Activated naive CD4-positive, alpha-beta T cell treated with anti-CD3 and anti-CD28 coated beads, Interleukin-2, amount 50 U/mL, for 24 hours (primary cell): ENCODE measurements at regions not wholly inside any gene's neighbourhood (a gene's known extent, or its start where the extent isn't known, plus 50 kb on each side); places are given as distances from the start of the nearest gene placed in this dataset.
"Not testable (repeated sequence)": the region's sequence is repeated elsewhere in the genome, so short reads cannot be mapped to it uniquely, and the experiment has no call there.

Source experiments
- H3K27ac Mint-ChIP-seq: one replicate; pipeline ENCODE4 v1.8.0; 2021; ENCODE audit warnings: mild to moderate bottlenecking, mixed read lengths
- H3K27me3 Mint-ChIP-seq: one replicate; pipeline ENCODE4 v1.8.0; 2021; ENCODE audit warnings: mixed read lengths
- H3K36me3 Mint-ChIP-seq: one replicate; pipeline ENCODE4 v1.8.0; 2021; ENCODE audit warnings: mixed read lengths
- H3K4me1 Mint-ChIP-seq: one replicate; pipeline ENCODE4 v1.8.0; 2021; ENCODE audit warnings: mixed read lengths
- H3K4me3 Mint-ChIP-seq: one replicate; pipeline ENCODE4 v1.8.0; 2021; ENCODE audit warnings: mild to moderate bottlenecking, mixed read lengths
- H3K9me3 Mint-ChIP-seq: one replicate; pipeline ENCODE4 v1.8.0; 2021; ENCODE audit warnings: mixed read lengths

GRCh38 chr13:76250211-76250610, 614.1 kb downstream of the LMO7 start:
- H3K27me3 Mint-ChIP-seq: peaks cover 3% of the 10 kb centered on the region
- no peak overlapping the region for H3K4me3 Mint-ChIP-seq
- H3K36me3 Mint-ChIP-seq: no peaks in the 10 kb centered on the region
- H3K27ac Mint-ChIP-seq: no peak overlapping the region
- no peaks in the 10 kb centered on the region for H3K9me3 Mint-ChIP-seq
- no peaks in the 10 kb centered on the region for H3K4me1 Mint-ChIP-seq

- Mint-ChIP-seq H3K4me1 (no peaks in the 10 kb centered on the region), H3K9me3 (no peaks in the 10 kb centered on the region), H3K36me3 (no peaks in the 10 kb centered on the region), H3K27ac (no peak overlapping the region), H3K27me3 (peaks cover 2% of the 10 kb centered on the region), H3K4me3 (no peak overlapping the region)
These were observed 609.8 kb downstream of the LMO7 start for GRCh38 chr13:76245920-76246319.

GRCh38 chr13:76245211-76245610, 609.1 kb downstream of the LMO7 start:
- no peak overlapping the region for H3K27ac Mint-ChIP-seq
- H3K4me1 Mint-ChIP-seq: no peaks in the 10 kb centered on the region
- no peaks in the 10 kb centered on the region for H3K9me3 Mint-ChIP-seq
- no peaks in the 10 kb centered on the region for H3K36me3 Mint-ChIP-seq
- no peak overlapping the region for H3K4me3 Mint-ChIP-seq
- H3K27me3 Mint-ChIP-seq: peaks cover 2% of the 10 kb centered on the region

- H3K4me1 Mint-ChIP-seq, H3K36me3 Mint-ChIP-seq, H3K4me3 Mint-ChIP-seq, H3K9me3 Mint-ChIP-seq, H3K27ac Mint-ChIP-seq, H3K27me3 Mint-ChIP-seq: not testable (repeated sequence)
These were observed 607.0 kb downstream of the LMO7 start for GRCh38 chr13:76243120-76243519.

GRCh38 chr13:76239031-76239680, 603.0 kb downstream of the LMO7 start:
- H3K9me3 Mint-ChIP-seq: no peaks in the 10 kb centered on the region
- no peaks in the 10 kb centered on the region for H3K36me3 Mint-ChIP-seq
- no peaks in the 10 kb centered on the region for H3K27me3 Mint-ChIP-seq
- H3K4me1 Mint-ChIP-seq: no peaks in the 10 kb centered on the region
- no peak overlapping the region for H3K4me3 Mint-ChIP-seq
- no peak overlapping the region for H3K27ac Mint-ChIP-seq

- no peaks in the 10 kb centered on the region for H3K36me3 Mint-ChIP-seq
- H3K27ac Mint-ChIP-seq: no peak overlapping the region
- H3K27me3 Mint-ChIP-seq: no peaks in the 10 kb centered on the region
- no peaks in the 10 kb centered on the region for H3K4me1 Mint-ChIP-seq
- H3K9me3 Mint-ChIP-seq: no peaks in the 10 kb centered on the region
- no peak overlapping the region for H3K4me3 Mint-ChIP-seq
These were observed 595.5 kb downstream of the LMO7 start for GRCh38 chr13:76231522-76232167.

GRCh38 chr13:76229281-76229680, 593.2 kb downstream of the LMO7 start:
- Mint-ChIP-seq H3K9me3 (no peaks in the 10 kb centered on the region), H3K27ac (no peak overlapping the region), H3K4me3 (no peak overlapping the region), H3K36me3 (no peaks in the 10 kb centered on the region), H3K27me3 (no peaks in the 10 kb centered on the region), H3K4me1 (no peaks in the 10 kb centered on the region)

GRCh38 chr13:76226941-76227340, 590.8 kb downstream of the LMO7 start:
- Mint-ChIP-seq H3K9me3 (no peaks in the 10 kb centered on the region), H3K36me3 (no peaks in the 10 kb centered on the region), H3K27me3 (no peaks in the 10 kb centered on the region), H3K4me1 (no peaks in the 10 kb centered on the region), H3K4me3 (no peak overlapping the region), H3K27ac (no peak overlapping the region)

GRCh38 chr13:76225815-76226489, 589.8 kb downstream of the LMO7 start:
- no peaks in the 10 kb centered on the region for H3K27me3 Mint-ChIP-seq
- H3K4me1 Mint-ChIP-seq: no peaks in the 10 kb centered on the region
- no peak overlapping the region for H3K4me3 Mint-ChIP-seq
- H3K36me3 Mint-ChIP-seq: no peaks in the 10 kb centered on the region
- no peak overlapping the region for H3K27ac Mint-ChIP-seq
- no peaks in the 10 kb centered on the region for H3K9me3 Mint-ChIP-seq

GRCh38 chr13:76223999-76224398, 587.9 kb downstream of the LMO7 start:
- H3K9me3 Mint-ChIP-seq: no peaks in the 10 kb centered on the region
- H3K4me1 Mint-ChIP-seq: no peaks in the 10 kb centered on the region
- no peak overlapping the region for H3K27ac Mint-ChIP-seq
- H3K36me3 Mint-ChIP-seq: no peaks in the 10 kb centered on the region
- H3K4me3 Mint-ChIP-seq: no peak overlapping the region
- H3K27me3 Mint-ChIP-seq: no peaks in the 10 kb centered on the region

- Mint-ChIP-seq H3K36me3 (no peaks in the 10 kb centered on the region), H3K4me1 (no peaks in the 10 kb centered on the region), H3K27ac (no peak overlapping the region), H3K27me3 (no peaks in the 10 kb centered on the region), H3K9me3 (no peaks in the 10 kb centered on the region), H3K4me3 (no peak overlapping the region)
These were observed 587.4 kb downstream of the LMO7 start for GRCh38 chr13:76223565-76223964.

- H3K4me1 Mint-ChIP-seq: no peaks in the 10 kb centered on the region
- H3K4me3 Mint-ChIP-seq: no peak overlapping the region
- H3K9me3 Mint-ChIP-seq: no peaks in the 10 kb centered on the region
- H3K27ac Mint-ChIP-seq: no peak overlapping the region
- no peaks in the 10 kb centered on the region for H3K27me3 Mint-ChIP-seq
- H3K36me3 Mint-ChIP-seq: no peaks in the 10 kb centered on the region
These were observed 586.4 kb downstream of the LMO7 start for GRCh38 chr13:76222511-76222910.

GRCh38 chr13:76216729-76217128, 580.6 kb downstream of the LMO7 start:
- Mint-ChIP-seq H3K27ac (no peak overlapping the region), H3K36me3 (no peaks in the 10 kb centered on the region), H3K4me3 (no peak overlapping the region), H3K27me3 (no peaks in the 10 kb centered on the region), H3K9me3 (no peaks in the 10 kb centered on the region), H3K4me1 (no peaks in the 10 kb centered on the region)

- H3K4me1 Mint-ChIP-seq: no peaks in the 10 kb centered on the region
- no peaks in the 10 kb centered on the region for H3K27me3 Mint-ChIP-seq
- H3K9me3 Mint-ChIP-seq: no peaks in the 10 kb centered on the region
- H3K27ac Mint-ChIP-seq: no peak overlapping the region
- H3K4me3 Mint-ChIP-seq: no peak overlapping the region
- no peaks in the 10 kb centered on the region for H3K36me3 Mint-ChIP-seq
These were observed 577.9 kb downstream of the LMO7 start for GRCh38 chr13:76214001-76214400.

- Mint-ChIP-seq H3K4me3 (no peak overlapping the region), H3K27me3 (no peaks in the 10 kb centered on the region), H3K36me3 (no peaks in the 10 kb centered on the region), H3K4me1 (no peaks in the 10 kb centered on the region), H3K9me3 (no peaks in the 10 kb centered on the region), H3K27ac (no peak overlapping the region)
These were observed 577.3 kb downstream of the LMO7 start for GRCh38 chr13:76213423-76213904.

GRCh38 chr13:76210262-76210661, 574.1 kb downstream of the LMO7 start:
- Mint-ChIP-seq H3K9me3 (no peaks in the 10 kb centered on the region), H3K36me3 (no peaks in the 10 kb centered on the region), H3K27me3 (no peaks in the 10 kb centered on the region), H3K4me3 (no peak overlapping the region), H3K4me1 (no peaks in the 10 kb centered on the region), H3K27ac (no peak overlapping the region)
